HS-27A (cell line): ENCODE measurements at regions not wholly inside any gene's neighbourhood (a gene's known extent, or its start where the extent isn't known, plus 50 kb on each side); places are given as distances from the start of the nearest gene placed in this dataset.
A peak's percentile ranks its signal among the peaks of the same experiment; 100 is the strongest.
"Not testable (repeated sequence)": the region's sequence is repeated elsewhere in the genome, so short reads cannot be mapped to it uniquely, and the experiment has no call there.

Experiments
- DNase-seq: peaks from one replicate; pipeline ENCODE4 v3.0.0-alpha.2; 2012; ENCODE audit warnings: low read depth, missing footprints

DNA sequence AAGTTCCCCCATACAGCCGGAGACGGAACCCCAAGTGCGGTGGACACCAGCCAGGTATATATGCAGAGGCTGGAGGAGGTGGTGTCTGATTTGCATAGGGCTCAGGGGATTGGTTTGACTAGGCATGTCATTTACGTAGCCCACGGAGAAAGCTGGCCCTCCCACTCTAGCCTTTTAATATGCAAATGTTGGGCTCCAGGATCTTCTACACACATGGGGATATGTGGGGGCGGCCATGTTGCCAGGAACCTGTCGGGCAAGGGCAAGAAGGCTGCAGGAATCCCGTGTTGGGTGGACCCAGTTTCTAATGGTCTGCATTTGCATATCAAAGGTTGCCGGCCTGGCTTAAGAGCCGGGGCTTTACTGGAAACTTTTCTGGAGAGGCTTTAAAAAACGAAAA is 57.4 kb downstream of the FTHL17 start:
- DNase-seq = not testable (repeated sequence)

GRCh38 chrX:31012509-31013025 is 59.3 kb downstream of the FTHL17 start:
- no peak for DNase-seq

GRCh38 chrX:31007321-31007720 is 64.5 kb downstream of the FTHL17 start:
- no peak for DNase-seq

DNA sequence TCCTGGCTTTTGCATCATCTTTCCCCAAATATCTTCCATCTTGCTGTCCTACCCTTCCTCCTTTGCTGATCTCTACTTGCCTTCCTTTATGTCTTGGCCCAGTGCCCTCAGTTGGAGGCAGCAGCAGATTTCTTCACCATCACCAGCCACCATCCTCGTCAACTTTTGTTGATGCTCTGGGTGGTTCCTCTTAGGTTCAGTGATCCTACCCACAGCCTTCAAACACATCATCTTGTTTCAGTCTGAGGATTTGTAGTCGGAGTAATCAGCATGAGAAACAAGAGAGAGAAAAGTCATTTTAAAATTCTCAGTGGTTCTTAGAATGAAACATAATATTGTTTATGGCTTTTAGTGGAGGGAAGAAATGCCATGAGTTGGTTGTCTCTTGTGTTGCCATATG is 65.8 kb downstream of the FTHL17 start:
- no peak for DNase-seq

DNA sequence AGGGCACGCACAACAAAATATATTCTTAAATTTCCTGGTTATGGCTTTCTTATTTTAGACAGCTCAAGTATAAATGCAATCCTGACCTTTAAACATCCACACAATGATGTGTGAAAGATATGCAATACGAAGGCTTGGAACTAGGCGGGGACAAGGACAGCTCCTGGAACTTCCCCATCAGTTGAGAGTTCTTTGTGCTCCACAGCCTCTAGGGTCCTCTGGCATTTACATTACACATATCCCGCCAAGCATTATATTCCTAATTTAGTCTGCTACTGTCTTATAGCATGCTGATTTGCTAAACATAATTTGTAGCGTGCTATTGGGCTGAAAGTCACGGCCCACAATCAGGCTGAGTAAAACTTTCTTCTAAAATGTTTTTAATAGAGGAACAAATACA is 74.4 kb downstream of the FTHL17 start:
- no peak for DNase-seq

- DNase-seq = no peak
These were observed 76.1 kb downstream of the FTHL17 start for GRCh38 chrX:30995705-30996104.

DNA sequence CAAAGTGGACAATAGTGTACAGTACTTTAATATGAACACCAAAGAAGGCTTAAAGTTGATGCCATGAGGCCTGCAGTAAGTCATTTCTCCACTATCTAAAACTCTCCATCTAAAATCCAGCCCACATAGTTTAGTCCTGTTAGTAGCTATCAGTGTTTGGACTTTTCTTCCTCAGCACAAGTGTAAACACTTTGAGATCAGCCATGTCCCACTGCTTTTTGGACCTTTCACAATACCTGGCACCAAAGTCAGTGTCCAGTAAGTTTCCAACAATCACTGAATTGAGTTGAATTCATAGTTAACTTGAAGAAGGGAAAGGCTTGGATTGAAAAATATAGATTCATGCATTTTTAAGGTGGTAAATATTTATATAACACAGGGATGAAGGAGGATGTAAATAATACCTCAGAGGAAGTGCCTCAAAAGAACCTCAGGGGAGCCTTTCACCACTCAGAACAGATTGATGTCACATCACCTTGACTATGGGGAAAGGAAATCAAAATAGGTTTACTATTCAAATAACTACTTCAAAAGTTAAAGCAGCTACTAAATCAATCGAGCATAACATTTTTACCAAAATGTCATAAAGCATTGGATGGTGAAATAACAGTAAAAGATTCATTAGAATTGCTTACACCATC is 76.7 kb downstream of the FTHL17 start:
- no peak for DNase-seq

DNA sequence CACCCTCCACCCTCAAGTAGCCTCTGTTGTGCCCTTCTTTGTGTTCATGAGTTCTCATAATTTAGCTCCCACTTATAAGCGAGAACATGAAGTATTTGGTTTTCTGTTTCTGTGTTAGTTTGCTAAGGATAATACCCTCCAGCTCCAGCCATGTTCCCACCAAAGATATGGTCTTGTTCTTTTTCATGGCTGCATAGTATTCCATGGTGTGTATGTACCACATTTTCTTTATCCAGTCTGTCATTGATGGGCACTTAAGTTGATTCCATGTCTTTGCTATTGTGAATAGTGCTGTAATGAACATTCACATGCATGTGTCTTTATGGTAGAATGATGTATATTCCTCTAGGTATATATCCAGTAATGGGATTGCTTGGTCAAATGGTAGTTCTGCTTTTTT is 77.8 kb downstream of the FTHL17 start:
- not testable (repeated sequence) for DNase-seq

DNA sequence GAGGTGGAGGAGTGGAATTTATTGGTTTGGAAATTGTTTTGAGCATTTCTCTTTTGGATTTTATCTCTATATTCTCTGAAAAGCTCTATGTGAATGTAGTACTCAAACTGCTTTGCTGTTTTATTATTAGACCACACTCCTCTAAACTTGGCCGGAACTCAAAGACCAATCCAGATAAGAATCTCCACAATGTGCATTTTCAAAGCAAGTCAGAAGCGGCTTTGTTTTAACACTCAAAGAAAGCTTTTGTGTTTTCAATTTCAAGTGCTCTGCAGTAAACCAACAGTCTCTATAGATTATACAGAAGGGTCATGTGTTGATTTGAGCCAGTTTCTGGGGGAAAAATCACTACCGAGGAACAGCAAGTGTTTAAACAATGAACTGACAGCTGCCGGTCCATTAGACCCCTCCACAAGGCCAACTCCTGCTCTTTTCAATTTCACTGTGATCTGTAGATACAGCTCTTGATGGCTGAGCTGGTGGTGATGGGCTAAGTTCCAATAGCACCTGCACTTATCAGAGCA is 79.4 kb downstream of the FTHL17 start:
- no peak for DNase-seq

DNA sequence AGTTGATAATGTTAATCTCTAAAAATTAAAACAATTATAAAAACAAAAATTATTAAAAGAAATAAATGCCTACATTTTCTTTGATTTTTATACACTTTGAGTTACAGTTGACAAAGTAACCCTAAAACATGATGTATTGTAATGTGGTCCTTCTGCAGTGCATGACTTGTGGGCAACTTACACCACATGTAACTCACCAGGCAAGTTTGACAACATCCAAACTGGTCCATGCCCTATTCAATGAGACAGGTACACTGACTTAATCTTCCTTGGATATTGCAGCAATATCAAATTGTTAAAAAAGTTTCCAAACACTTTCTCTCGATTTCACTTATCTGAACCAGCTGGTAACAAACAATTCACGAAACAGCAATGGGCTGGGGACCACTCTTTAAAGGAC is 81.5 kb downstream of the FTHL17 start:
- DNase-seq = no peak

DNA sequence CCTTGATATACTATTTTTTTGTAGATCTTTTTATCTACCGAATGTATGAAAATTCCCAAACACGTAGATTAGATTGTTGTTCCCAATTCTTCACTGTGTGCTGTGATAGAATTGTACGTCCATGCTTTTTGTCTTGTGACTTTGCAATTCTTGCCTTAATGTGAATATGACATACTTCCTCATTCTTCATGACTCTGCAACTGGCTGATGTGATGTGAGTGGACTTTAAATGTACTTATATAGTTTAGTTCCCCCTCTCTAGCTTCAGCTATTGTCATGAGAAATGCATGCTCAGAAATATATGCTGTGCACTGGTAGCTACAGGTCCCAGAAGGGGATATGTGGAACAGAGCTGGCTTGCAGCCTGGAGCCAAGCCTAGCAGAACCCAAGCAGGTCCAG is 89.4 kb downstream of the FTHL17 start:
- DNase-seq = no peak

DNA sequence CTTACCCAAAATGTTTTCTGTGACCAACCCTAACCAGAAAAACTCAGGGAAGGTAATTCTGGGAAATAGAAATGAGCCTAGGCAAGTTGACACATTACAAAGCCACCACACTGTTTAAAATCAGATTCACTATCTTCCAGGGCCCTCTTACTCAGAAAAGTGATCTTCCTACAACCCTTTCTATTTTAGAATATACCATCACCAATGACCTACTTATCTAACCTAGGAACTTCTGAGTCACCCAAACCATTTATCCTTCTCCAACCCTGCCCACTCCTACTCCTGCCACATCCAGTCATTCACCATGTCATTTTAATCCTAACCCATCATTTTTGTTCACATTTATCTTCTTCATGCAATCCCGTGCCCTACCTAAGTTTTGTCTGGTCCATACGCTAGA is 89.9 kb downstream of the FTHL17 start:
- no peak for DNase-seq

- DNase-seq = no peak
These were observed 90.2 kb upstream of the TAB3 start for GRCh38 chrX:30979271-30979670.

DNA sequence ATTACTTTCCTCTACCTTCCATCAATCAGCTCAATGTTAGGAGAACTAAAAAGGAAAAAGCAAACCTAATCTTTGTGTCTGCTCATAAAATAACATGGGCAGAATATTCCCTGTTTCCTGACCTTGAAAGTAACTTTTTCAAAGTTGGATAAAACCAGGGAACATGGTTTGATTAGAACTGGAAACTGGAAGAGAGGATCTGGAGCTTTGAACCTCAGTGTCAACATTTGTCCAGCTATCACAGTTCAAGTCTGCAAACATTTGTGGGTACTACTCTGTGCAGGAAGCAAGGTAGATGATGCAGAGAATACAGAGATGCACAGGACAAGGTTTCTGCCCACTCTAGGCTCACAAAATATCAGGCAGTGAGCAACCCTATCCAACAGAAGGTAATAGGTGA is 86.4 kb upstream of the TAB3 start:
- no peak for DNase-seq

GRCh38 chrX:30973784-30974427 is 84.9 kb upstream of the TAB3 start:
- no peak for DNase-seq

GRCh38 chrX:30971774-30972603 is 82.9 kb upstream of the TAB3 start:
- DNase-seq = peak; percentile 1

- no peak for DNase-seq
These were observed 78.5 kb upstream of the TAB3 start for GRCh38 chrX:30967516-30967915.

DNA sequence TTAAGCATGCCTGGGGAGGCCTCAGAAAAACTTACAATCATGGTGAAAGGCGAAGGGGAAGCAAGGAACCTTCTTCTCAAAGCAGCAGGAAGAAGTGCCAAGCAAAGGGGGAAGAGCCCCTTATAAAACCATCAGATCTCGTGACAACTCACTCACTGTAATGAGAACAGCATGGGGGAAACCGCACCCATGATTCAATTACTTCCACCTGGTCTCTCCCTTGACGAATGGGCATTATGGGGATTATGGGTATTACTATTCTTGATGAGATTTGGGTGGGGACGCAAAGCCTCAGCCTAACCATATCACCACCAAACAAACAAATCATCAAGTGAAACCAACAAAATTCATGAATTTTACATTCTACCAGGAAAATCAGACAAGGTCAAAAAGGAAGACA is 76.7 kb upstream of the TAB3 start:
- no peak for DNase-seq

- DNase-seq = no peak
These were observed 72.5 kb upstream of the TAB3 start for GRCh38 chrX:30961387-30962174.

DNA sequence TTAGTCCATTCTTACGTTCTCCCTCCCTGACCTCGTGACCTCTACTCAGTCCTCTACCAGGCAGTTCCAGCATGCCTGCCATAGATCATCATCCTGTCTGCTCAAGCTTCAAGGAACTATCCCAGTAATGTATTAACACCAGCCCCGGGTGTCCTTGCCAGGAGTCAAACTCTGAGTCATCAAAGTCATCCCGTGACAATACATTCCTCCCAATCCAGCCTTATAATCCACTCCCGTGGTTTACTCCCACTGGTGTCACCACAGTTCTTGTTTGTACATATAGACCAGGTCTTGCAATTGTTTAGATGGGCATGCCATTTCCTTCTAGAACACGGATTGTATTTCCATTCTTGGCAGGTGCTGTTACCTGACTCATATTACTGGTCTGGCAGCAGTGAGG is 68.7 kb upstream of the TAB3 start:
- no peak for DNase-seq

DNA sequence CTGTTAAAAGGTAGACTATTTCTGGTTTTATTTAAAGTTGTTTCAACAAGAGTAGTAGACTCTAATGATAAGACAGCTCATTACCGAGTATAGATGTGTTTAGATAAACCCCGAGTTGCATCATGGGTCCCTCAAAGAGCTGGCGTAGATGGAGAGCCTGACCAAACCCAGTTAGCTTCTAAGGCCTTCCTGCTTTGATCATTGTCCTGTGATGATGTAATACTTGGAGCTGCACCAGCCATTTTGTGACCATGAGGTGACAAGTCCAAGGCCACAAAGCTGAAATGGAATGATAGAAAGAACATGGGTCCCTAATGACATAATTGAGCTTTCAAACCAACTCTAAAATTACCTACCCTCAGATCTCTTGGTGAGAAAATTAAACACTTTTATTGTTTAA is 66.6 kb upstream of the TAB3 start:
- no peak for DNase-seq

GRCh38 chrX:30951003-30951402 is 61.9 kb upstream of the TAB3 start:
- DNase-seq = no peak
